ENCODE measurements at regions not wholly inside any gene's neighbourhood (a gene's known extent, or its start where the extent isn't known, plus 50 kb on each side); places are given as distances from the start of the nearest gene placed in this dataset.

DNA sequence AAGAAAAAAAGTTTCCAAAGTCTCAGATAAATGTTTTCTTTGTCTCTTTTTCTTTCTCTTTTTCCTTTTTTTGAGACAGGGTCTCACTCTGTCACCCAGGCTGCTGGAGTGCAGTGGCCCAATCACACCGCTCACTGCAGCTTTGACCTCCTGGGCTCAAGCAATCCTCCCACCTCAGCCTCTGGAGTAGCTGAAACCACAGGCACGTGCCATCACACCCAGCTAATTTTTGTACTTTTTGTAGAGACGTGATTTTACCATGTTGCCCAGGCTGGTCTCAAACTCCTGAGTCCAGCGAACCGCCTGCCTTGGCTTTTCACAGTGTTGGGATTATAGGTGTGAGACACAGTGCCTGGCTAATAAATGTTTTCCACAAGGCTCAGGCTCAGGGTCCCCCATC lies 53.3 kb upstream of the KSR1 start:
- TF ChIP-seq GLIS3 (CRISPR knock-in tag; IDR thresholded peaks at IDR 0.05): no peak
- TF ChIP-seq, protein P1, sequence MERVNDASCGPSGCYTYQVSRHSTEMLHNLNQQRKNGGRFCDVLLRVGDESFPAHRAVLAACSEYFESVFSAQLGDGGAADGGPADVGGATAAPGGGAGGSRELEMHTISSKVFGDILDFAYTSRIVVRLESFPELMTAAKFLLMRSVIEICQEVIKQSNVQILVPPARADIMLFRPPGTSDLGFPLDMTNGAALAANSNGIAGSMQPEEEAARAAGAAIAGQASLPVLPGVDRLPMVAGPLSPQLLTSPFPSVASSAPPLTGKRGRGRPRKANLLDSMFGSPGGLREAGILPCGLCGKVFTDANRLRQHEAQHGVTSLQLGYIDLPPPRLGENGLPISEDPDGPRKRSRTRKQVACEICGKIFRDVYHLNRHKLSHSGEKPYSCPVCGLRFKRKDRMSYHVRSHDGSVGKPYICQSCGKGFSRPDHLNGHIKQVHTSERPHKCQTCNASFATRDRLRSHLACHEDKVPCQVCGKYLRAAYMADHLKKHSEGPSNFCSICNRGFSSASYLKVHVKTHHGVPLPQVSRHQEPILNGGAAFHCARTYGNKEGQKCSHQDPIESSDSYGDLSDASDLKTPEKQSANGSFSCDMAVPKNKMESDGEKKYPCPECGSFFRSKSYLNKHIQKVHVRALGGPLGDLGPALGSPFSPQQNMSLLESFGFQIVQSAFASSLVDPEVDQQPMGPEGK (CRISPR knock-in tag; IDR thresholded peaks at IDR 0.05; ENCODE audit: borderline replicate concordance): no peak
- TF ChIP-seq ZNF70 (CRISPR knock-in tag; IDR thresholded peaks at IDR 0.05): no peak
- no peak for TF ChIP-seq ARNTL (CRISPR knock-in tag; IDR thresholded peaks at IDR 0.05; ENCODE audit: borderline replicate concordance, low read depth)
- TF ChIP-seq, protein P2, sequence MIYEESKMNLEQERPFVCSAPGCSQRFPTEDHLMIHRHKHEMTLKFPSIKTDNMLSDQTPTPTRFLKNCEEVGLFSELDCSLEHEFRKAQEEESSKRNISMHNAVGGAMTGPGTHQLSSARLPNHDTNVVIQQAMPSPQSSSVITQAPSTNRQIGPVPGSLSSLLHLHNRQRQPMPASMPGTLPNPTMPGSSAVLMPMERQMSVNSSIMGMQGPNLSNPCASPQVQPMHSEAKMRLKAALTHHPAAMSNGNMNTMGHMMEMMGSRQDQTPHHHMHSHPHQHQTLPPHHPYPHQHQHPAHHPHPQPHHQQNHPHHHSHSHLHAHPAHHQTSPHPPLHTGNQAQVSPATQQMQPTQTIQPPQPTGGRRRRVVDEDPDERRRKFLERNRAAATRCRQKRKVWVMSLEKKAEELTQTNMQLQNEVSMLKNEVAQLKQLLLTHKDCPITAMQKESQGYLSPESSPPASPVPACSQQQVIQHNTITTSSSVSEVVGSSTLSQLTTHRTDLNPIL (CRISPR knock-in tag; IDR thresholded peaks at IDR 0.05; ENCODE audit: low read depth): no peak
- TF ChIP-seq ZC3H10 (CRISPR knock-in tag; IDR thresholded peaks at IDR 0.05): no peak
- no peak for TF ChIP-seq PPARA (CRISPR knock-in tag; IDR thresholded peaks at IDR 0.05; ENCODE audit: borderline replicate concordance)
